HCT116 (cell line): ENCODE measurements at regions not wholly inside any gene's neighbourhood (a gene's known extent, or its start where the extent isn't known, plus 50 kb on each side); places are given as distances from the start of the nearest gene placed in this dataset.

ENCODE experiments used
- ATAC-seq: fragments of 200-7000 bp; cut with Tn5 transposase; 2 replicates; pipeline ENCODE4 v1.9.1; 2020; ENCODE audit warnings: mild to moderate bottlenecking, moderate library complexity
- BruUV-seq: library from RNA; stranded (reverse); fragments of 400-500 nt; replicated peaks from 2 replicates; lab custom pipeline; 2021; lab: Mats Ljungman, UMichigan
- CTCF ChIA-PET: fragments of 300-600 bp; sonication (Branson Sonifier 250); formaldehyde crosslinking; loops from one replicate; lab custom pipeline; 2021; ENCODE audit warnings: antibody characterized with exemption; lab: Charles Lee
- POLR2A ChIA-PET: fragments of 300-600, 350-600 bp; sonication (Branson Sonifier 250); formaldehyde crosslinking; loops from one replicate; lab custom pipeline; 2021; ENCODE audit warnings: antibody characterized with exemption; lab: Charles Lee
- RAD21 ChIA-PET, 2 experiments: fragments of 300-600 bp; sonication (Branson Sonifier 250); formaldehyde crosslinking; loops; one replicate each; lab custom pipeline; 2023; ENCODE audit warnings: low total read pairs in 2 of 2; ENCODE audit not compliant: uncharacterized antibody in 2 of 2, unreplicated experiment in 2 of 2, low non-redundant PET in 1 of 2; lab: Charles Lee
- DNase-seq: peaks from one replicate; pipeline ENCODE4 v3.0.0-alpha.2; 2010; ENCODE audit warnings: low read depth, low spot score
- H2AFZ ChIP-seq: fragments of 200-600 bp; shearing (Covaris generic), sonication (generic); 2 replicates; pipeline ENCODE4 v1.6.1; 2017; ENCODE audit warnings: low read depth, mixed run types, mixed read lengths, antibody characterized with exemption, low read length; ENCODE audit not compliant: poor library complexity, severe bottlenecking
- H3K27ac ChIP-seq: 2 replicates; pipeline ENCODE4 v1.5.1; 2012; ENCODE audit warnings: low read depth, low read length
- H3K27me3 ChIP-seq: fragments of 200-600 bp; sonication (generic); 2 replicates; pipeline ENCODE4 v1.6.1; 2016; ENCODE audit warnings: mixed run types, low read length, mixed read lengths; ENCODE audit not compliant: insufficient read depth
- H3K36me3 ChIP-seq, 2 experiments: fragments of 200-500 bp in 1 of 2; fragments of 200-600 bp in 1 of 2; sonication (Bioruptor generic) in 1 of 2; sonication (generic) in 1 of 2; 2 replicates each; pipeline versions ENCODE4 v1.5.1 to v1.6.1; 2014 to 2016; ENCODE audit warnings: low read length in 2 of 2, inconsistent platforms in 1 of 2, mixed read lengths in 1 of 2, mixed run types in 1 of 2; ENCODE audit not compliant: insufficient read depth in 2 of 2, control insufficient read depth in 1 of 2
- H3K4me1 ChIP-seq, 2 experiments: fragments of 200-600 bp in 1 of 2; sonication (generic) in 1 of 2; 2 replicates each; pipeline versions ENCODE4 v1.5.1 to v1.6.1; 2012 to 2017; ENCODE audit warnings: low read length in 2 of 2, inconsistent platforms in 1 of 2, mild to moderate bottlenecking in 1 of 2, mixed read lengths in 1 of 2, mixed run types in 1 of 2, moderate library complexity in 1 of 2; ENCODE audit not compliant: insufficient read depth in 2 of 2, control insufficient read depth in 1 of 2
- H3K4me2 ChIP-seq: fragments of 200-600 bp; sonication (generic); 2 replicates; pipeline ENCODE4 v1.6.1; 2017; ENCODE audit warnings: mixed run types, low read length, mixed read lengths
- H3K4me3 ChIP-seq, 2 experiments: fragments of 200-600 bp in 1 of 2; sonication (generic) in 1 of 2; replicated peaks in 1 of 2; 2 replicates each; pipeline ENCODE4 v1.5.1; 2011 to 2016; ENCODE audit warnings: low read length in 2 of 2, control low read depth in 1 of 2, low read depth in 1 of 2, mild to moderate bottlenecking in 1 of 2, mixed read lengths in 1 of 2, mixed run types in 1 of 2
- H3K79me2 ChIP-seq: fragments of 200-600 bp; sonication (generic); 2 replicates; pipeline ENCODE4 v1.6.1; 2017; ENCODE audit warnings: mild to moderate bottlenecking, mixed run types, low read length, moderate library complexity, mixed read lengths; ENCODE audit not compliant: insufficient read depth
- H3K9ac ChIP-seq: fragments of 200-600 bp; sonication (generic); 2 replicates; pipeline ENCODE4 v1.6.1; 2016; ENCODE audit warnings: low read length, mixed read lengths
- H3K9me2 ChIP-seq: fragments of 200-600 bp; sonication (generic), shearing (Covaris generic); 2 replicates; pipeline ENCODE4 v1.6.1; 2017; ENCODE audit warnings: mixed run types, mild to moderate bottlenecking, moderate library complexity; ENCODE audit not compliant: insufficient read depth
- H3K9me3 ChIP-seq, 2 experiments: fragments of 200-500 bp in 1 of 2; fragments of 200-600 bp in 1 of 2; sonication (Bioruptor generic) in 1 of 2; sonication (generic) in 1 of 2; 2 replicates each; pipeline ENCODE4 v1.6.1; 2014 to 2017; ENCODE audit warnings: low read length in 2 of 2, mixed read lengths in 2 of 2, inconsistent platforms in 1 of 2, low read depth in 1 of 2, mild to moderate bottlenecking in 1 of 2, mixed run types in 1 of 2, moderate library complexity in 1 of 2; ENCODE audit not compliant: control insufficient read depth in 1 of 2, insufficient read depth in 1 of 2
- H4K20me1 ChIP-seq: fragments of 200-600 bp; sonication (generic), shearing (Covaris generic); 2 replicates; pipeline ENCODE4 v1.6.1; 2017; ENCODE audit warnings: mixed run types, mild to moderate bottlenecking, moderate library complexity; ENCODE audit not compliant: insufficient read depth
- ATF3 ChIP-seq: IDR thresholded peaks from 2 replicates; pipeline ENCODE4 v1.6.1; 2012
- CBX3 ChIP-seq: IDR thresholded peaks from 2 replicates; pipeline ENCODE4 v1.6.1; 2012; ENCODE audit warnings: low read depth
- CEBPB ChIP-seq: IDR thresholded peaks from 2 replicates; pipeline ENCODE4 v1.6.1; 2012; ENCODE audit warnings: low read depth
- CTCF ChIP-seq, 3 experiments: fragments of 200-600 bp in 1 of 3; sonication (generic) in 1 of 3; IDR thresholded peaks in 2 of 3; conservative IDR thresholded peaks in 1 of 3; 2 replicates each; pipeline ENCODE4 v1.5.1; 2012 to 2017; ENCODE audit warnings: low read depth in 2 of 3, low read length in 2 of 3, antibody characterized with exemption in 1 of 3, borderline replicate concordance in 1 of 3, control low read depth in 1 of 3, mild to moderate bottlenecking in 1 of 3, mixed read lengths in 1 of 3, mixed run types in 1 of 3, moderate library complexity in 1 of 3; ENCODE audit not compliant: insufficient read depth in 1 of 3
- MAX ChIP-seq: IDR thresholded peaks from 2 replicates; pipeline ENCODE4 v1.6.1; 2012
- POLR2A ChIP-seq: IDR thresholded peaks from 2 replicates; pipeline ENCODE4 v1.7.0; 2011; ENCODE audit warnings: borderline replicate concordance; ENCODE audit not compliant: insufficient read depth, insufficient read length; ENCODE audit errors: extremely low read depth
- RAD21 ChIP-seq: IDR thresholded peaks from 2 replicates; pipeline ENCODE4 v1.6.1; 2012; ENCODE audit warnings: low read depth, mild to moderate bottlenecking
- intact Hi-C: fragments of 100-400 bp; cut with micrococcal nuclease; formaldehyde crosslinking; loops from 2 replicates; pipeline ENCODE4 v1.10.0; 2022

GRCh38 chr3:13197281-13197680, 124.1 kb upstream of the IQSEC1 start:
- H3K27ac ChIP-seq = no peak overlapping the region
- no TSS peak for BruUV-seq

GRCh38 chr3:13195374-13195773, 122.1 kb upstream of the IQSEC1 start:
- BruUV-seq = no TSS peak
- H3K9me3 ChIP-seq = no peaks in the 10 kb centered on the region
- H3K79me2 ChIP-seq = no peaks in the 10 kb centered on the region
- no peak overlapping the region for H3K4me3 ChIP-seq
- no peak for TF ChIP-seq CBX3
- TF ChIP-seq MAX = no peak
- no peak for TF ChIP-seq RAD21
- no peak for TF ChIP-seq CEBPB
- no peak for TF ChIP-seq CTCF (IDR thresholded peaks at IDR 0.05 in 2 of 3, conservative IDR thresholded peaks at IDR 0.05 in 1 of 3; ENCODE audit: borderline replicate concordance in 1 of 3, insufficient read depth in 1 of 3, low read depth in 2 of 3, low read length in 2 of 3)
- no peak for TF ChIP-seq POLR2A
- H3K9me2 ChIP-seq = no peaks in the 10 kb centered on the region
- intact Hi-C loops = no loop called here
- DNase-seq = no peak
- ChIA-PET POLR2A (no interaction called here), CTCF (no interaction called here), RAD21 (no interaction called here)
- H3K27ac ChIP-seq = no peak overlapping the region
- H3K4me2 ChIP-seq = no peak overlapping the region
- no peak for ATAC-seq
- no peak overlapping the region for H3K9ac ChIP-seq
- H4K20me1 ChIP-seq = no peaks in the 10 kb centered on the region
- no peaks in the 10 kb centered on the region for H3K27me3 ChIP-seq
- no peak overlapping the region for H2AFZ ChIP-seq
- H3K36me3 ChIP-seq = no peaks in the 10 kb centered on the region
- no peaks in the 10 kb centered on the region for H3K4me1 ChIP-seq

More at GRCh38 chr3:13197281-13197680, 124.1 kb upstream of the IQSEC1 start:
- ChIA-PET CTCF (no interaction called here), POLR2A (no interaction called here)
- Histone ChIP-seq H3K79me2 (no peaks in the 10 kb centered on the region), H3K36me3 (no peaks in the 10 kb centered on the region), H3K9me3 (no peaks in the 10 kb centered on the region)
- TF ChIP-seq ATF3 = no peak
- TF ChIP-seq MAX = no peak
- TF ChIP-seq, all 23 proteins: peak for 0
- H4K20me1 ChIP-seq = no peaks in the 10 kb centered on the region
- H3K9ac ChIP-seq = no peak overlapping the region
- no peak overlapping the region for H2AFZ ChIP-seq
- H3K4me1 ChIP-seq = no peaks in the 10 kb centered on the region
- RAD21 ChIA-PET = no interaction called here
- H3K9me2 ChIP-seq = no peaks in the 10 kb centered on the region
- H3K4me2 ChIP-seq = no peak overlapping the region
- ATAC-seq = no peak
- H3K4me3 ChIP-seq = no peak overlapping the region
- no peaks in the 10 kb centered on the region for H3K27me3 ChIP-seq
- intact Hi-C loops = no loop called here
- no peak for DNase-seq
